ES-I3 (cell line): ENCODE measurements at regions not wholly inside any gene's neighbourhood (a gene's known extent, or its start where the extent isn't known, plus 50 kb on each side); places are given as distances from the start of the nearest gene placed in this dataset.
"Not testable (repeated sequence)": the region's sequence is repeated elsewhere in the genome, so short reads cannot be mapped to it uniquely, and the experiment has no call there.

Experiments
- H3K36me3 ChIP-seq: 2 replicates; pipeline ENCODE4 v1.6.1; 2013; ENCODE audit warnings: mild to moderate bottlenecking, low read length, control low read depth, moderate library complexity; ENCODE audit not compliant: insufficient read depth
- H3K4me1 ChIP-seq: 2 replicates; pipeline ENCODE4 v1.6.1; 2013; ENCODE audit warnings: mild to moderate bottlenecking, control low read depth, low read length; ENCODE audit not compliant: insufficient read depth
- H3K9ac ChIP-seq: 2 replicates; pipeline ENCODE4 v1.6.1; 2013; ENCODE audit warnings: low read depth, mild to moderate bottlenecking, low read length, moderate library complexity
- H3K9me3 ChIP-seq: 2 replicates; pipeline ENCODE4 v1.6.1; 2013; ENCODE audit warnings: mild to moderate bottlenecking, low read length, moderate library complexity; ENCODE audit not compliant: control insufficient read depth, insufficient read depth

DNA sequence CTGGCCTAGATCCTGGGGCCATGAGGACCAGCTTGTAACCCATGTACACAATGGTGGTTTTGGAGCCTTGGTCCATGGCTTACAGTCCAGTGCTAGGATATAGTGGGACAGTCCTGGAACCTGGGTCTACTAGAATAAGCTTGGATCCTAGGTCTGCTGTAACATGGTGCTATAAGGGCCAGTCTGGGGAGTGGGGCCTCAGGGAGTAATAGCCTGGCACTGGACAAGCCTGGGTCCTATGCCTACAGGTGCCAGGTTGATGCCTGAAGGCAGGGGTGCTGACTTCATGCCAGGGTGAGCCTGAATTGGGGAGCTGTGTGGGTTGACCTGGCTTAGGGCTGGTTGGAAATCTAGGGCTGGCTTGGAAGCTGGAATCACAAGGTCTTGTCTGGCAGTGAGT, 756.3 kb upstream of the ADGRL3 start:
- H3K36me3 ChIP-seq = no peaks in the 10 kb centered on the region
- no peaks in the 10 kb centered on the region for H3K9me3 ChIP-seq
- no peak overlapping the region for H3K9ac ChIP-seq
- no peaks in the 10 kb centered on the region for H3K4me1 ChIP-seq

DNA sequence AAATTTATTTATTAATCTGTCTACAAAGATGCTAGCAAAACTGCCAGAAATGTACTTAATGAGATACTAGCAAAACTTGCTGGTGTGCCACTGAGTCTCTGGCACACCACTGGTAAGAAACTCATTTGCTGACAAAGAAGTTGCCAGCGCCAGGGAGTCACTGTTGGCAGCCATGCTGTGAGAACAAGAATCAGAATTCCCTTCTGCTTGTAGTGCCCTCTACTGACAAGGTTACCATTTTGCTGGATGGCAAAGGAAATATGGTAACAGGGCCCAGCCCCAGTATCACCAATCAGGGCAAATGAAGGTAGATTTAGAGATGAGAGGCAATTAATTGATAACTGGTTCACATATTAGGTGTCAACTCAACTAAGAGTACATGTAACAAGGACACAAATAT, 750.1 kb upstream of the ADGRL3 start:
- Histone ChIP-seq H3K4me1 (no peaks in the 10 kb centered on the region), H3K9me3 (no peaks in the 10 kb centered on the region), H3K9ac (no peak overlapping the region), H3K36me3 (no peaks in the 10 kb centered on the region)

DNA sequence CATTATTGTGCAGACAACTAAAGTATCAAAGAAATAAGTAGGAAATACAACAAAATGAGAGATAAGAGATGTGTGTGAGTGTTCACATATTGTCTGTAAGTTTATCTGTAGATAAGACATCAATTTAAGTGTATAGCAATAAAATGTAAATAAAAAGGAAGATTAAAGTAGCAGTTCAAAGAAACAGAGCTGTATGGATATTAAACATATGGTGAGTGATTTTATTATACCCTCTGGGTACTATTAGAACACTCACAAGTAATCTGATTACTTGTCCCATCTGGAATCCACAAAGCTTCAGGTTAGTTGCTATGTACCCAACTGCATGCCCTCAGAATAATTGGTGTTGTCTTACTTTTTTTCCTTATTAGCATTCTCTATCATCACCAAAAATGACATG, 747.9 kb upstream of the ADGRL3 start:
- H3K36me3 ChIP-seq = no peaks in the 10 kb centered on the region
- no peak overlapping the region for H3K9ac ChIP-seq
- H3K9me3 ChIP-seq = no peaks in the 10 kb centered on the region
- H3K4me1 ChIP-seq = no peaks in the 10 kb centered on the region

DNA sequence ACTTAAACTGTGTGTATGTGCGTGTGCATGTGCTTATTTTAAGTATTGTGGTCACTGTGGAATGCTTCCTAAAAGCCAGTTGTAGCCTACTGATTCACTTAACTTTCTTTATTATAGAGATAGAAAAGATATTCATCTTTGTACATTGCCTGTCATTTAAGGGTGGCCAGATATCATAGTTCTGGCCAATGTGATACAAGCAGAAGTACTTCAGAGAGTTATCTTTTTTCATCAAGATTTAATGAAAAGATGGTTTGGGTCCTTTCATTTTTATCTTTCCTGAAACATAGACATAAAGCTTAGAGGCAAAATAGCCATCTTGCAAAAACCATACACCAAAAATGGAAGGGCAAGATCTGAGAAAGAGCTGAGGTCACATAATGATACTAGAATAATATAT, 744.7 kb upstream of the ADGRL3 start:
- H3K4me1 ChIP-seq = no peaks in the 10 kb centered on the region
- H3K36me3 ChIP-seq = no peaks in the 10 kb centered on the region
- H3K9me3 ChIP-seq = no peaks in the 10 kb centered on the region
- no peak overlapping the region for H3K9ac ChIP-seq

DNA sequence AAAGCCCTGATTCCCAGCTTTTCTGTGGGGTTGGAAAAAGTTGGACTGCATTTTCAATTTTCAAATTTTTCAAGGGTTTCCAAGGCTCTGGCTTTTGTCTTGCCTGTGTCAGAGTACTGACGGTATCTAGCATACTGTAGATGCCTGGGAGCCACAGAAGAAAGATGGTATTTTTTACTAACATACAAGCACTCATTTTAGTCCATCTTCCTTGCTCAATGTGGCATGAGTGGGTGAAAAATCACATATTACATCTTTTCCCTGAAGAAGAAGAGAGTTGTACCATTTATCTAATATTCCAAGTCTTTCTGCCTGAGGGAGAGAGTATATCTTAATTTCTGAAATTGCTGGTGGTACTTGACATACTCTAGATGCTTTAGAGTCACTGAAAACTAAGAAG, 738.6 kb upstream of the ADGRL3 start:
- no peaks in the 10 kb centered on the region for H3K36me3 ChIP-seq
- H3K9ac ChIP-seq = no peak overlapping the region
- no peaks in the 10 kb centered on the region for H3K4me1 ChIP-seq
- H3K9me3 ChIP-seq = no peaks in the 10 kb centered on the region

DNA sequence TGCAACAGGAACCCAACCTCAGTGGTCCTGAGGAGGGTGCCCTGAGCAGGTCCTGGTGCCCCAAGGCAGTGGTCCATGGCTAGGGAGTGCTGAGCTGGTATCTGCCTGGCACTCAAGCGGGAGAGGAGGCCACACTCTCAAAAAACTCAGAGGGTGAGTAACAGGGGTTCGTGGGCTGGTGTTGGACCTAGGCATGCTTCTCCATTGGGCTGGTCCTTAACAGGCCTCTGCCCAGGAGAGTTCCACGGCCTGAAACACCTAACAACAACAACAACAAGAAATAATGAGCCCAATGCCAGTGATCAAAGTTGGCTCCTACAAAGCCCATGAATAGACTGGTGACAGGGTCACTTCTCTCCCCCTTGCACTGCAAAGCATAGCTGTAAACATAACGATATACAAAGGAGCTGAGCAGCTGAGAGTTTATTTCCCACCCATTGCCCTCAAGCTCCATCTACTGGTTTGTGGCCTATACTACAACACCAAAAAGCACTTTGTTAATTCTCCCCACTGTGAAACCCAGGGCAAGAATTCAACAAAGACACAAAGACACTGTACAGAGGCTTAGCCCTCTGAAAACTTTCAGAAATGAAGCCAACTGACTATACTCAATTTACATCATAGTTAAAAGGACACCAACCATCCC, 736.1 kb upstream of the ADGRL3 start:
- Histone ChIP-seq H3K36me3 (no peaks in the 10 kb centered on the region), H3K9me3 (no peaks in the 10 kb centered on the region), H3K4me1 (no peaks in the 10 kb centered on the region), H3K9ac (no peak overlapping the region)

DNA sequence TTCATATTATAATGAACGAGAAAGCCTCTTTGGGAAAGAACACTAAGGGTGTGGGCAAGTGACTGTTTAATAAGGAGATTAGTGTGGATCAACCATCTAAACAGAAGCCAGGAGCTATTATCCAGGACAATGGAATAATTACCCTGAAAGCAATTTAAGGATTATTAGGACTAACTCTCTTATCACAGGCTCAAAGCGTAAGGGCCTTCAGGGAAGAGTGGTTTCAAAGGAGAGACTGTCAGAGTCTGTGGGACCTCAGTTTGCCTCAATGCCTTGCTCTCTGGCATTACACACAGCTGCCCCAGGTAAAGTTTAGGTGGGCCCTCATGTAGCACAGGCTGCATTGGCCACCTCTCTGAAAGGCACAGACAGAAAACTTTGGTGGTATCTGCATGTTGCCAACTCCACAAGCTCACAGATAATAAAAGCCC, 717.2 kb upstream of the ADGRL3 start:
- H3K9me3 ChIP-seq = no peaks in the 10 kb centered on the region
- no peaks in the 10 kb centered on the region for H3K4me1 ChIP-seq
- no peaks in the 10 kb centered on the region for H3K36me3 ChIP-seq
- H3K9ac ChIP-seq = no peak overlapping the region

DNA sequence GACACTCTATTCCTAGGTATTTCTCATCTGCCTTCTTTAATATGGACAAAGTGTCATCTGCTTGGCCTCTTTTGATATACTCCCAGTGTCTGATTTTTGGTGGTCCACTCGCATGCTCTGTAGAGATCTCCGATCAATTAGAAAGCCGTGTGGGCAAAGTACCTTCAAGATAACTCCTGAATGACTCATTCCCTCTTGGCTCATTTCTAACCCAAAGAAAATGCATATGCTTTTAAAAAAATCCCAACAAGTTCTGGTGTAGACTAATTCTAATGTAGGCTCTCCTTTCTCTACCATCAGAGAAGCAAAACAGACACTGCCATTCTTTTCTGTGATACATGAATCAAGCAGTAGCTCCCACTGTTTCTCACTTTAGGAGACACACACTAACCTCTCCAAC, 714.9 kb upstream of the ADGRL3 start:
- Histone ChIP-seq H3K9ac (no peak overlapping the region), H3K9me3 (no peaks in the 10 kb centered on the region), H3K4me1 (no peaks in the 10 kb centered on the region), H3K36me3 (no peaks in the 10 kb centered on the region)

DNA sequence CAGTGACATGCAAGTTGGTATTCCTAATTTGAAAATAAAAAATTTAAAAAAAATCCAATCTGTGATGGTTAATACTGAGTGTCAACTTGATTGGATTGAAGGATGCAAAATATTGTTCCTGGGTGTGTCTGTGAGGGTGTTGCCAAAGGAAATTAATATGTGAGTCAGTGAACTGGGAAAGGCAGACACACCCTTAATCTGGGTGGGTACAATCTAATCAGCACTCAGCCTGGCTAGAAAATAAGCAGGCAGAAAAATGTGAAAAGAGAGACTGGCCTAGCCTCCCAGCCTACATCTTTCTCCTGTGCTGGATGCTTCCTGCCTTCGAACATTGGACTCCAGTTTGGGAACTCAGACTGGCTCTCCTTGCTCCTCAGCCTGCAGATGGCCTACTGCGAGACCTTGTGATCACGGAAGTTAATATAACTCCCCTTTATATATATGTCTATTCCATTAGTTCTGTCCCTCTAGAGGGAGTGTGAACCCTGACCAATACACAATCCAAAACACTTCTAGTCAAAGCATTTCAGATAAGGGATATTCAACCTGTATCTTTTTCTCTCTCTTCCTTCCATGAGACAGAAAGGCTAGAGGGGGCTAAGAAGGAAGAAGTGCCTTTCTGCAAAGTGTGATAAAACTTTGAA, 712.9 kb upstream of the ADGRL3 start:
- H3K36me3 ChIP-seq, H3K9me3 ChIP-seq, H3K9ac ChIP-seq, H3K4me1 ChIP-seq: not testable (repeated sequence)

DNA sequence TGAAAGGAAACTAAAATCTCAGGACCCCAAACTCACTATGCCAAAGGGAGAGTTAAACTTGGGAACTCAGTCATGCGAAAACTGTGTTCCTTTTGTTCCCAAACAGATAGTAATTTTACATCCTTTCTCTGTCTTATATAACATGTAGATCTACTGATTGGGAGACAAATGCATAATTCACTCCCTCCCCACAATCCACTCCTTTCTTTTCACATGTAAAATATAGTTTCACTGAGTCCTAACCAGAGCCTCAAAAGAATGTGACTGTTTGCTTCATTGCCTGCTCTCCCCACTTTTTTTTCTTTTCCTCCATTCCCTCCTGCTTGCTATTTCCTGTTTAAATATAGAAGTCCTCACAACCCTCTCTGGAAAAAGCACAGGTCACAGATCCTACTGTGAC, 699.3 kb upstream of the ADGRL3 start:
- Histone ChIP-seq H3K9me3 (no peaks in the 10 kb centered on the region; the same call in 1 of the 2 replicates), H3K36me3 (no peaks in the 10 kb centered on the region), H3K9ac (no peak overlapping the region), H3K4me1 (peaks cover 11% of the 10 kb centered on the region; the same call in 1 of the 2 replicates)

DNA sequence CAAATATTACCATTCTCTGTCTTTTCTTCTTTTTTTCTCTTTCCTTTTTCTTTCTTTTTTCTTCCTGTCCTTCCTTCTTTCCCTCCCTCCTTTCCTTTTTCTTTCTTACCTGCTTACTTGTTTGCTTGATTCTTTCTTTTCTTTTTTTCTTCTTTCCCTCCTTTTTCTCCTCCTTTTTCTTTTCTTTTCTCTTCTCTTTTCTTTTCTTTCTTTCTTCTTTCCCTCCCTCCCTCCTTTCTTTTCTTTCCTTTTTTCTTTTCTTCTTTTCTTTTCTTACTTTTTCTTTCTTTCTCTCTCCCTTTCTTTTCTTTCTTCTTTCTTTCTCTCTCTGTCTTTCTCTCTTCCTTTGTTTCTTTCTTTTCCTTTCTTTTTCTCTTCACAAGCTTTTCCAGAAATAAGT, 697.4 kb upstream of the ADGRL3 start:
- peaks cover 11% of the 10 kb centered on the region; the same call in 1 of the 2 replicates for H3K4me1 ChIP-seq
- no peaks in the 10 kb centered on the region for H3K36me3 ChIP-seq
- H3K9ac ChIP-seq = no peak overlapping the region
- H3K9me3 ChIP-seq = no peaks in the 10 kb centered on the region; the same call in 1 of the 2 replicates

DNA sequence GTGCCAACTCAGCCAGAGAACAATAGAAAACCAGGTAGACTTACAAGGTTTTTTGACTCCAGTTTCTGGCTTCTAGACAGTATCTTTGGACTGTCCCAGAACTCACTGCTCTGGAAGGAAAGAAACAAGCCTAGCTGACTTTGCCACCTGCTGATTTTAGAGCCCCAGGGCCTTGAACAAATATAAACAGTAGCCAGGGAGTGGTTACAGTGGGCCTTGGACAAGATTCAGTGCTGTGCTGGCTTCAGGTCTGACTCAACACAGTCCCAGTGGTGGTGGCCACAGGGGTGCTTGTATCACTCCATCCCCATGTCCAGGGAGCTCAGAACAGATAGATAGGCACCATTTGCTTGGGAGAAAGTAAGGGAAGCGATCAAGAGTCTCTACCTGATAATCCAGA, 694.1 kb upstream of the ADGRL3 start:
- Histone ChIP-seq H3K4me1 (0 out of 2 replicates have a peak, but pooled peaks cover 2% of the 10 kb centered on the region), H3K9ac (no peak overlapping the region), H3K36me3 (no peaks in the 10 kb centered on the region), H3K9me3 (no peaks in the 10 kb centered on the region; the same call in 1 of the 2 replicates)

DNA sequence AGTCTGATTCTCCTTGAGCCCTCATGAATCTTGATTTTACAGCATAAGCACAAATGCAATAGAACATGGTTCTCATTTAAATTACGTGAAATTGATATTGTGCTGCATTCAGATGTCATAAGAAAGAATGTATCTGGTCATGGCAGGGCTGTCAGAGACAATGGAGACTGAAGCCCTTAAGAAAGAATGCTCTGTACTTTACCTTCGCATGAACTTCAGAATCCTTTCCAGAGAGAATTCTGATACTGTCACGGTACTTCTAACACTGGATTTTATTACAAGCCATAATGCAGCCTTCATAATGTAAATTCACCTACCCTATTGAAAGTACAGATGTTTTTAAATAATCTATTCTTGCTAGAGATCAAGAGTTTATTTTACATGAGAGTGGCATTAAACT, 677.9 kb upstream of the ADGRL3 start:
- Histone ChIP-seq H3K36me3 (no peaks in the 10 kb centered on the region), H3K9me3 (no peaks in the 10 kb centered on the region), H3K4me1 (no peaks in the 10 kb centered on the region), H3K9ac (no peak overlapping the region)

DNA sequence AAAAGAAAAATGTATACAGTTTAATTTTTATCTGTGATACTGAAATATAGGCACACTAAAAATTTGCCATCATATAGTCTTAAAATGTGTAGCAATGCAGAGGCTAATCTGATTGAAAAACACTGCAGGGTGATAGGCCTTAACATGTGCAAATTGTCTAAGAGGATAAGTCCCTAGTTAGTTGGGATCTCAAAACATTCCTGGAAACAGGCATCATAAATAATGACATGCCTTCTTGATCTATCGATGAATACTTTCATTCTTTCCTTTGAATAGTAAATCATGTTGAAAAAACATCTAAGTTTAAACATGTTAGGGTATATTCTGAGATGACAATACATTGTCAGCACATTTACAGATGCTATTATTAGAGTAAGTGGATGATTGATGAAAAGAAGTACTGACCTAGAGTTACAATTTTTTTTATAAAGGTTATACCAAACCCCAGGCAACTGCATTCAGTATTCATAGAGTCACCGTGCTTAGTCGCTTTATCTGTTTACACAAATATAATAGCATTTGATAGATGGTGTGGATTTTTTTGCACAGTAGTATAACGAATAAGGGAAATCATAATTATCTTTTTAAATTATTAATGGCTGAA, 668.2 kb upstream of the ADGRL3 start:
- Histone ChIP-seq H3K9ac (no peak overlapping the region), H3K4me1 (no peaks in the 10 kb centered on the region), H3K9me3 (no peaks in the 10 kb centered on the region), H3K36me3 (no peaks in the 10 kb centered on the region)

DNA sequence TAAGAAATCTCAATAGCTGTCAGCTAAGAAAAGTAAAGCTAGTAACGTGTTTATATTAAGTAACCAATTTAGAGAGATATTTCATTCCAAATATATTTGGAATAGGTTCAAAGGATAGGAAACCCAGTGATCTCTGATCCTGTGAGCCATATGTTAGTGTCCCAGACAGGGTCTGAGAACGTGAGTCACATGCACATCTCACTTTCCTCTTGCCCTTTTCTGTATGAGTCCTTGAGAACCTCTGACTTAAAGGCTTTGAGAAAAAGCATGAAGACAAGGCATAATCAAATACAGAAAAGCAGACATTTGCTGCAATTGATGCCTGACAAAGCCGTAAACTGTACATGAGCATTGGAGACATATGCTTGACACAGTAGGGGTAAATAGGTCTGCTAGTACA, 655.1 kb upstream of the ADGRL3 start:
- Histone ChIP-seq H3K9me3 (peaks cover 3% of the 10 kb centered on the region; the same call in 1 of the 2 replicates), H3K9ac (no peak overlapping the region), H3K36me3 (no peaks in the 10 kb centered on the region), H3K4me1 (no peaks in the 10 kb centered on the region)
